ENCODE measurements at regions not wholly inside any gene's neighbourhood (a gene's known extent, or its start where the extent isn't known, plus 50 kb on each side); places are given as distances from the start of the nearest gene placed in this dataset.
A peak's percentile ranks its signal among the peaks of the same experiment; 100 is the strongest.

DNA sequence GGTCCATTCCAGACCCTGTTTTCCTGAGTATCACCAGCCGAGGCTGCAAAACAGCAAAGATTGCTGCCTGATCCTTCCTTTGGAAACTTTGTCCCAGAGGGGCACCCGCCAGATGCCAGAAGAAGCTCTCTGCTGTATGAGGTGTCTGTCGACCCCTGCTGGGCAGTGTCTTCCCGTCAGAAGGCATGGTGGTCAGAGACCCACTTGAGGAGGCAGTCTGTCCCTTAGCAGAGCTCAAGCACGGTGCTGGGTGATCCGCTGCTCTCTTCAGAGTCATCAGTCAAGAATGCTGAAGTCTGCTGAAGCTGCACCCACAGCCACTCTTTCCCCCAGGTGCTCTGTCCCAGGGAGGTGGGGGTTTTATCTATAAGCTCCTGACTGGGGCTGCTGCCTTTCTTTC, 1121.2 kb downstream of the NSUN3 start:
- Histone ChIP-seq H3K9me3 (replicated peaks; ENCODE audit: control insufficient read depth, insufficient read depth, low read depth, low read length) (no peaks in the 10 kb centered on the region), H3K79me2 (ENCODE audit: control insufficient read depth, insufficient read depth, low read length) (no peaks in the 10 kb centered on the region), H2AFZ (ENCODE audit: low read depth, low read length) (no peak overlapping the region), H3K36me3 (ENCODE audit: control insufficient read depth, insufficient read depth, low read length) (no peaks in the 10 kb centered on the region), H3K27me3 (ENCODE audit: control insufficient read depth in 2 of 2, insufficient read depth in 2 of 2, low read length in 2 of 2) (no peaks in the 10 kb centered on the region), H3K9me1 (ENCODE audit: control insufficient read depth, insufficient read depth, low read length) (no peaks in the 10 kb centered on the region), H3K4me3 (no peak overlapping the region), H3K27ac (ENCODE audit: extremely low read depth, low read depth, low read length) (no peak overlapping the region), H3K4me1 (replicated peaks in 1 of 2; ENCODE audit: control insufficient read depth in 2 of 2, insufficient read depth in 2 of 2, low read length in 2 of 2) (no peaks in the 10 kb centered on the region), H3K4me2 (ENCODE audit: insufficient read depth, low read length) (no peak overlapping the region), H3K9ac (ENCODE audit: insufficient read depth in 1 of 2, low read depth in 2 of 2, low read length in 2 of 2) (no peak overlapping the region), H4K20me1 (replicated peaks; ENCODE audit: control insufficient read depth, insufficient read depth, low read length) (no peaks in the 10 kb centered on the region)
- ATAC-seq (no peak), DNase-seq (ENCODE audit: extremely low read depth in 1 of 4, low spot score in 3 of 4) (peak in 1 of 4 experiments; percentile 1), FAIRE-seq (no peak)
- CTCF ChIA-PET (ENCODE audit: low intra/inter-chr PET ratio) = no interaction called here
- TF ChIP-seq, protein P1, sequence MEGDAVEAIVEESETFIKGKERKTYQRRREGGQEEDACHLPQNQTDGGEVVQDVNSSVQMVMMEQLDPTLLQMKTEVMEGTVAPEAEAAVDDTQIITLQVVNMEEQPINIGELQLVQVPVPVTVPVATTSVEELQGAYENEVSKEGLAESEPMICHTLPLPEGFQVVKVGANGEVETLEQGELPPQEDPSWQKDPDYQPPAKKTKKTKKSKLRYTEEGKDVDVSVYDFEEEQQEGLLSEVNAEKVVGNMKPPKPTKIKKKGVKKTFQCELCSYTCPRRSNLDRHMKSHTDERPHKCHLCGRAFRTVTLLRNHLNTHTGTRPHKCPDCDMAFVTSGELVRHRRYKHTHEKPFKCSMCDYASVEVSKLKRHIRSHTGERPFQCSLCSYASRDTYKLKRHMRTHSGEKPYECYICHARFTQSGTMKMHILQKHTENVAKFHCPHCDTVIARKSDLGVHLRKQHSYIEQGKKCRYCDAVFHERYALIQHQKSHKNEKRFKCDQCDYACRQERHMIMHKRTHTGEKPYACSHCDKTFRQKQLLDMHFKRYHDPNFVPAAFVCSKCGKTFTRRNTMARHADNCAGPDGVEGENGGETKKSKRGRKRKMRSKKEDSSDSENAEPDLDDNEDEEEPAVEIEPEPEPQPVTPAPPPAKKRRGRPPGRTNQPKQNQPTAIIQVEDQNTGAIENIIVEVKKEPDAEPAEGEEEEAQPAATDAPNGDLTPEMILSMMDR (IDR thresholded peaks at IDR 0.05 in 2 of 3, conservative IDR thresholded peaks at IDR 0.05 in 1 of 3; ENCODE audit: insufficient read depth in 2 of 3, low read depth in 1 of 3, low read length in 3 of 3) = 0 out of 6 replicates have a peak, but pooled peaks of 1 of the 3 experiments have one; percentile 6
- TF ChIP-seq TBP (optimal IDR thresholded peaks at IDR 0.05; ENCODE audit: low read depth, low read length) = no peak
- 0% methylated on average over 4 of the region's 6 CpGs for WGBS (ENCODE audit: insufficient coverage, low coverage, missing lambda C conversion rate)
- POLR2A ChIA-PET = no interaction called here
- intact Hi-C loops (cut with micrococcal nuclease) = no loop called here
- BruUV-seq (replicated peaks) = no TSS peak
- in situ Hi-C loops (cut with MboI) = no loop called here

DNA sequence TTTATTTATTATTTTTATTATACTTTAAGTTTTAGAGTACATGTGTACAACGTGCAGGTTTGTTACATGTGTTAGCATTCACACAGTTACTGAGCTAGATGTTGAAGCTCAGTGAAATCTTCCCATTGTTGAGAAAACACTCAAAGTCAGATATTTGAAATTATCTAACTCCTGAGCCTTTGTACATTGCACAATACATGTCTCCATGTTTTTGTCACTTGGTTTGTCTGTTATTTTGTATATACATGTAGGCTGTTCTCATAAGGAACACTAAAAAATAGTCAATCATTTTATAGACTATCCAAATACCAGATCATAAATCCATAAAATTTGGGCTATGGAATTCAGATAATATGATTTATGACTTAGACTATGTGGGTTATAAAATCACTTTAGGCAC, 1126.5 kb downstream of the NSUN3 start:
- POLR2A ChIA-PET = no interaction called here
- TF ChIP-seq POLR2B (IDR thresholded peaks at IDR 0.05; ENCODE audit: low read depth, partially characterized antibody) (no peak), JUNB (CRISPR knock-in tag; conservative IDR thresholded peaks at IDR 0.05) (no peak), C11orf30 (IDR thresholded peaks at IDR 0.05; ENCODE audit: low read depth) (no peak), HMGN3 (IDR thresholded peaks at IDR 0.05; ENCODE audit: borderline replicate concordance, extremely low read depth, insufficient read length, low read depth, low read length) (no peak), KHSRP (IDR thresholded peaks at IDR 0.05) (no peak), CAMTA2 (CRISPR knock-in tag; conservative IDR thresholded peaks at IDR 0.05) (no peak), XRCC3 (IDR thresholded peaks at IDR 0.05) (no peak), MAZ (CRISPR knock-in tag; conservative IDR thresholded peaks at IDR 0.05 in 1 of 2, IDR thresholded peaks at IDR 0.05 in 1 of 2) (no peak), SUPT5H (IDR thresholded peaks at IDR 0.05) (no peak), CHD2 (IDR thresholded peaks at IDR 0.05; ENCODE audit: low read depth, low read length) (no peak)
- TF ChIP-seq, protein P2, sequence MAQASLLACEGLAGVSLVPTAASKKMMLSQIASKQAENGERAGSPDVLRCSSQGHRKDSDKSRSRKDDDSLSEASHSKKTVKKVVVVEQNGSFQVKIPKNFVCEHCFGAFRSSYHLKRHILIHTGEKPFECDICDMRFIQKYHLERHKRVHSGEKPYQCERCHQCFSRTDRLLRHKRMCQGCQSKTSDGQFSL (CRISPR knock-in tag; IDR thresholded peaks at IDR 0.05) = no peak
- TF ChIP-seq, protein P2 (tag; IDR thresholded peaks at IDR 0.05) = no peak
- TF ChIP-seq, protein P3, sequence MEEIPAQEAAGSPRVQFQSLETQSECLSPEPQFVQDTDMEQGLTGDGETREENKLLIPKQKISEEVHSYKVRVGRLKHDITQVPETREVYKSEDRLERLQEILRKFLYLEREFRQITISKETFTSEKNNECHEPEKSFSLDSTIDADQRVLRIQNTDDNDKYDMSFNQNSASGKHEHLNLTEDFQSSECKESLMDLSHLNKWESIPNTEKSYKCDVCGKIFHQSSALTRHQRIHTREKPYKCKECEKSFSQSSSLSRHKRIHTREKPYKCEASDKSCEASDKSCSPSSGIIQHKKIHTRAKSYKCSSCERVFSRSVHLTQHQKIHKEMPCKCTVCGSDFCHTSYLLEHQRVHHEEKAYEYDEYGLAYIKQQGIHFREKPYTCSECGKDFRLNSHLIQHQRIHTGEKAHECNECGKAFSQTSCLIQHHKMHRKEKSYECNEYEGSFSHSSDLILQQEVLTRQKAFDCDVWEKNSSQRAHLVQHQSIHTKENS (CRISPR knock-in tag; IDR thresholded peaks at IDR 0.05) = no peak

More for the DNA sequence above, 1126.5 kb downstream of the NSUN3 start:
- Histone ChIP-seq H4K20me1 (replicated peaks; ENCODE audit: control insufficient read depth, insufficient read depth, low read length) (no peaks in the 10 kb centered on the region), H3K36me3 (ENCODE audit: control insufficient read depth, insufficient read depth, low read length) (no peaks in the 10 kb centered on the region), H3K79me2 (ENCODE audit: control insufficient read depth, insufficient read depth, low read length) (no peaks in the 10 kb centered on the region), H3K9me1 (ENCODE audit: control insufficient read depth, insufficient read depth, low read length) (no peaks in the 10 kb centered on the region), H3K4me1 (replicated peaks in 1 of 2; ENCODE audit: control insufficient read depth in 2 of 2, insufficient read depth in 2 of 2, low read length in 2 of 2) (no peaks in the 10 kb centered on the region), H3K9ac (ENCODE audit: insufficient read depth in 1 of 2, low read depth in 2 of 2, low read length in 2 of 2) (no peak overlapping the region), H3K9me3 (replicated peaks; ENCODE audit: control insufficient read depth, insufficient read depth, low read depth, low read length) (no peaks in the 10 kb centered on the region), H2AFZ (ENCODE audit: low read depth, low read length) (no peak overlapping the region), H3K4me3 (no peak overlapping the region), H3K4me2 (ENCODE audit: insufficient read depth, low read length) (no peak overlapping the region), H3K27me3 (ENCODE audit: control insufficient read depth in 2 of 2, insufficient read depth in 2 of 2, low read length in 2 of 2) (no peaks in the 10 kb centered on the region), H3K27ac (ENCODE audit: extremely low read depth, low read depth, low read length) (no peak overlapping the region)
- no peak for FAIRE-seq
- no TSS peak for BruUV-seq (replicated peaks)
- no CpG with 5 or more reads among the region's 1 CpG for WGBS (ENCODE audit: insufficient coverage, low coverage, missing lambda C conversion rate)
- intact Hi-C loops (cut with micrococcal nuclease) (no loop called here), in situ Hi-C loops (cut with MboI) (no loop called here)
- CTCF ChIA-PET (ENCODE audit: low intra/inter-chr PET ratio) = no interaction called here
- no peak for ATAC-seq
- DNase-seq (ENCODE audit: extremely low read depth in 1 of 4, low spot score in 3 of 4) = no peak

Data from K562 (cell line).